GM23338 (cell line): ENCODE measurements at regions not wholly inside any gene's neighbourhood (a gene's known extent, or its start where the extent isn't known, plus 50 kb on each side); places are given as distances from the start of the nearest gene placed in this dataset.

Experiments used
- ATAC-seq: fragments of 200-7000 bp; cut with Tn5 transposase; 3 replicates; pipeline ENCODE4 v1.9.1; 2020
- DNase-seq: peaks from one replicate; pipeline ENCODE4 v3.0.0-alpha.2; 2015; ENCODE audit warnings: low spot score
- H2AFZ ChIP-seq: fragments of 200-600 bp; sonication (generic); 2 replicates; pipeline ENCODE4 v1.8.0; 2016; ENCODE audit warnings: antibody characterized with exemption, mild to moderate bottlenecking, moderate library complexity
- H3F3A ChIP-seq: fragments of 200-600 bp; sonication (generic); replicated peaks from 2 replicates; pipeline ENCODE4 v1.8.0; 2017; ENCODE audit warnings: antibody characterized with exemption, mixed run types, low read depth
- H3K27ac ChIP-seq: fragments of 200-600 bp; sonication (generic); 2 replicates; pipeline ENCODE4 v1.6.1; 2016; ENCODE audit warnings: low read depth
- H3K27me3 ChIP-seq: fragments of 200-600 bp; sonication (generic); 2 replicates; pipeline ENCODE4 v1.8.0; 2016; ENCODE audit warnings: mild to moderate bottlenecking, mixed run types, moderate library complexity; ENCODE audit not compliant: insufficient read depth
- H3K36me3 ChIP-seq: fragments of 200-600 bp; sonication (generic); 2 replicates; pipeline ENCODE4 v1.8.0; 2016; ENCODE audit warnings: mild to moderate bottlenecking; ENCODE audit not compliant: insufficient read depth
- H3K4me1 ChIP-seq: fragments of 200-600 bp; sonication (generic); 2 replicates; pipeline ENCODE4 v1.8.0; 2016; ENCODE audit warnings: mild to moderate bottlenecking, moderate library complexity; ENCODE audit not compliant: insufficient read depth
- H3K4me2 ChIP-seq: fragments of 200-600 bp; sonication (generic); 2 replicates; pipeline ENCODE4 v1.7.1; 2017; ENCODE audit warnings: mixed run types
- H3K4me3 ChIP-seq: fragments of 200-600 bp; sonication (generic); 2 replicates; pipeline ENCODE4 v1.6.1; 2016; ENCODE audit warnings: mixed run types
- H3K79me2 ChIP-seq: fragments of 200-600 bp; sonication (generic); replicated peaks from 2 replicates; pipeline ENCODE4 v1.8.0; 2017; ENCODE audit warnings: mild to moderate bottlenecking; ENCODE audit not compliant: insufficient read depth
- H3K9me2 ChIP-seq: fragments of 200-600 bp; sonication (generic); 2 replicates; pipeline ENCODE4 v1.8.0; 2017; ENCODE audit not compliant: insufficient read depth
- H4K20me1 ChIP-seq: fragments of 200-600 bp; sonication (generic); replicated peaks from 2 replicates; pipeline ENCODE4 v1.8.0; 2017; ENCODE audit warnings: mild to moderate bottlenecking; ENCODE audit not compliant: insufficient read depth
- H3K27ac Mint-ChIP-seq: 2 replicates; pipeline ENCODE4 v1.8.0; 2020; ENCODE audit warnings: inconsistent platforms, mild to moderate bottlenecking, moderate library complexity, mixed read lengths
- H3K27me3 Mint-ChIP-seq: 3 replicates; pipeline ENCODE4 v1.8.0; 2022; ENCODE audit warnings: low read depth, mild to moderate bottlenecking, moderate library complexity, mixed read lengths, inconsistent platforms; ENCODE audit not compliant: insufficient read depth, poor library complexity
- H3K36me3 Mint-ChIP-seq: 3 replicates; pipeline ENCODE4 v1.8.0; 2021; ENCODE audit warnings: low read depth, mild to moderate bottlenecking, inconsistent platforms, moderate library complexity, mixed read lengths
- H3K4me1 Mint-ChIP-seq: 3 replicates; pipeline ENCODE4 v1.8.0; 2020; ENCODE audit warnings: mild to moderate bottlenecking, inconsistent platforms, mixed read lengths
- H3K4me3 Mint-ChIP-seq: 3 replicates; pipeline ENCODE4 v1.8.0; 2021; ENCODE audit warnings: moderate library complexity, mild to moderate bottlenecking, inconsistent platforms, mixed read lengths
- H3K9me3 Mint-ChIP-seq: 3 replicates; pipeline ENCODE4 v1.8.0; 2020; ENCODE audit warnings: moderate library complexity, mild to moderate bottlenecking, inconsistent platforms, mixed read lengths
- CREB1 ChIP-seq: fragments of 250-450 bp; sonication (Bioruptor Pico); IDR thresholded peaks from 2 replicates; pipeline ENCODE4 v1.5.0; 2020; ENCODE audit warnings: low read depth, mild to moderate bottlenecking, moderate library complexity
- EZH2 ChIP-seq: fragments of 200-600 bp; sonication (generic); IDR thresholded peaks from one replicate; pipeline ENCODE4 v1.8.0; 2017; ENCODE audit warnings: antibody characterized with exemption, mild to moderate bottlenecking, low read depth; ENCODE audit not compliant: unreplicated experiment
- EZH2phosphoT487 ChIP-seq: fragments of 200-600 bp; sonication (generic); IDR thresholded peaks from one replicate; pipeline ENCODE4 v1.8.1; 2018; ENCODE audit warnings: antibody characterized with exemption; ENCODE audit not compliant: unreplicated experiment
- JUNB ChIP-seq: IDR thresholded peaks from one replicate; pipeline ENCODE4 v1.6.1; 2016; ENCODE audit warnings: antibody characterized with exemption; ENCODE audit not compliant: unreplicated experiment
- NANOG ChIP-seq: IDR thresholded peaks from 2 replicates; pipeline ENCODE4 v1.6.1; 2016; ENCODE audit warnings: antibody characterized with exemption, borderline replicate concordance
- POLR2AphosphoS5 ChIP-seq: IDR thresholded peaks from 2 replicates; pipeline ENCODE4 v1.6.1; 2016; ENCODE audit warnings: antibody characterized with exemption, low read depth
- STAT1 ChIP-seq: IDR thresholded peaks from one replicate; pipeline ENCODE4 v1.6.1; 2016; ENCODE audit warnings: antibody characterized with exemption; ENCODE audit not compliant: unreplicated experiment
- ZNF114 ChIP-seq: fragments of 250-450 bp; sonication (Bioruptor Pico); IDR thresholded peaks from 2 replicates; pipeline ENCODE4 v1.5.0; 2020; ENCODE audit warnings: mild to moderate bottlenecking, moderate library complexity
- ZNF331 ChIP-seq: fragments of 250-450 bp; sonication (Bioruptor Pico); IDR thresholded peaks from 2 replicates; pipeline ENCODE4 v1.5.0; 2020; ENCODE audit warnings: low read depth, mild to moderate bottlenecking, moderate library complexity
- TF ChIP-seq, protein P1 (sequence below): IDR thresholded peaks from 2 replicates; pipeline ENCODE4 v1.6.1; 2016; ENCODE audit warnings: antibody characterized with exemption
- TF ChIP-seq, protein P2 (sequence below), 2 experiments: fragments of 200-600 bp in 1 of 2; sonication (generic) in 1 of 2; conservative IDR thresholded peaks; 2 replicates each; pipeline versions ENCODE4 v1.5.1 to v1.6.1; 2016 to 2017; ENCODE audit warnings: antibody characterized with exemption in 2 of 2, low read depth in 2 of 2, mild to moderate bottlenecking in 2 of 2, moderate library complexity in 1 of 2
- TF ChIP-seq, protein P3 (sequence below): fragments of 250-450 bp; sonication (Bioruptor Pico); IDR thresholded peaks from 2 replicates; pipeline ENCODE4 v1.5.0; 2020; ENCODE audit warnings: mild to moderate bottlenecking, moderate library complexity
- TF ChIP-seq, protein P4 (sequence below): IDR thresholded peaks from one replicate; pipeline ENCODE4 v1.6.1; 2018; ENCODE audit warnings: antibody characterized with exemption; ENCODE audit not compliant: unreplicated experiment

DNA sequence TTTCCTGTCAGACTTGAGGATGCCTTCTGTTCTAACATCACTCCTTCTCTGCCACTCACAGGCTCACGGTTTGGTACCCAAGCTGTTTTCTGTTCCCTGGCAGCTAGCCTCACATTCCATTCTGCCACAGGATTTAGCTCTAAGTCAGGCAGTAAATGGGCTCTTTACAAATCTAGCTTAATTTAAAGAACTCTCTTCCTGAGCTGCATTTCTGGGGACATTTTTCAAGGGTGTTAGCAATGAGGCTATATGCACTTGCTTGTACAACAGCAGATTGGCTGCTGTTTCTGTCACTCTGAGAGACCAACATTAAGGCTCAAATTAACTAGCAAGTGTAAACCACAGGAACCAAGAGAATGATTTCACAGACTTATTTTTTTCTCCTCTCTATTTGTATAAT, 337.8 kb upstream of the NOCT start:
- no peak overlapping the region for H3K4me3 Mint-ChIP-seq
- TF ChIP-seq JUNB, result no peak
- no peak for TF ChIP-seq CREB1
- TF ChIP-seq ZNF331, result no peak
- TF ChIP-seq, protein P1, sequence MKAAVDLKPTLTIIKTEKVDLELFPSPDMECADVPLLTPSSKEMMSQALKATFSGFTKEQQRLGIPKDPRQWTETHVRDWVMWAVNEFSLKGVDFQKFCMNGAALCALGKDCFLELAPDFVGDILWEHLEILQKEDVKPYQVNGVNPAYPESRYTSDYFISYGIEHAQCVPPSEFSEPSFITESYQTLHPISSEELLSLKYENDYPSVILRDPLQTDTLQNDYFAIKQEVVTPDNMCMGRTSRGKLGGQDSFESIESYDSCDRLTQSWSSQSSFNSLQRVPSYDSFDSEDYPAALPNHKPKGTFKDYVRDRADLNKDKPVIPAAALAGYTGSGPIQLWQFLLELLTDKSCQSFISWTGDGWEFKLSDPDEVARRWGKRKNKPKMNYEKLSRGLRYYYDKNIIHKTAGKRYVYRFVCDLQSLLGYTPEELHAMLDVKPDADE, result no peak
- no peak for TF ChIP-seq STAT1
- TF ChIP-seq ZNF114 (CRISPR knock-in tag), result no peak
- TF ChIP-seq, protein P2, sequence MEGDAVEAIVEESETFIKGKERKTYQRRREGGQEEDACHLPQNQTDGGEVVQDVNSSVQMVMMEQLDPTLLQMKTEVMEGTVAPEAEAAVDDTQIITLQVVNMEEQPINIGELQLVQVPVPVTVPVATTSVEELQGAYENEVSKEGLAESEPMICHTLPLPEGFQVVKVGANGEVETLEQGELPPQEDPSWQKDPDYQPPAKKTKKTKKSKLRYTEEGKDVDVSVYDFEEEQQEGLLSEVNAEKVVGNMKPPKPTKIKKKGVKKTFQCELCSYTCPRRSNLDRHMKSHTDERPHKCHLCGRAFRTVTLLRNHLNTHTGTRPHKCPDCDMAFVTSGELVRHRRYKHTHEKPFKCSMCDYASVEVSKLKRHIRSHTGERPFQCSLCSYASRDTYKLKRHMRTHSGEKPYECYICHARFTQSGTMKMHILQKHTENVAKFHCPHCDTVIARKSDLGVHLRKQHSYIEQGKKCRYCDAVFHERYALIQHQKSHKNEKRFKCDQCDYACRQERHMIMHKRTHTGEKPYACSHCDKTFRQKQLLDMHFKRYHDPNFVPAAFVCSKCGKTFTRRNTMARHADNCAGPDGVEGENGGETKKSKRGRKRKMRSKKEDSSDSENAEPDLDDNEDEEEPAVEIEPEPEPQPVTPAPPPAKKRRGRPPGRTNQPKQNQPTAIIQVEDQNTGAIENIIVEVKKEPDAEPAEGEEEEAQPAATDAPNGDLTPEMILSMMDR (conservative IDR thresholded peaks at IDR 0.05; ENCODE audit: low read depth in 2 of 2), result no peak
- no peak for TF ChIP-seq EZH2
- TF ChIP-seq POLR2AphosphoS5, result no peak
- TF ChIP-seq NANOG, result no peak
- TF ChIP-seq EZH2phosphoT487, result no peak
- TF ChIP-seq, protein P3, sequence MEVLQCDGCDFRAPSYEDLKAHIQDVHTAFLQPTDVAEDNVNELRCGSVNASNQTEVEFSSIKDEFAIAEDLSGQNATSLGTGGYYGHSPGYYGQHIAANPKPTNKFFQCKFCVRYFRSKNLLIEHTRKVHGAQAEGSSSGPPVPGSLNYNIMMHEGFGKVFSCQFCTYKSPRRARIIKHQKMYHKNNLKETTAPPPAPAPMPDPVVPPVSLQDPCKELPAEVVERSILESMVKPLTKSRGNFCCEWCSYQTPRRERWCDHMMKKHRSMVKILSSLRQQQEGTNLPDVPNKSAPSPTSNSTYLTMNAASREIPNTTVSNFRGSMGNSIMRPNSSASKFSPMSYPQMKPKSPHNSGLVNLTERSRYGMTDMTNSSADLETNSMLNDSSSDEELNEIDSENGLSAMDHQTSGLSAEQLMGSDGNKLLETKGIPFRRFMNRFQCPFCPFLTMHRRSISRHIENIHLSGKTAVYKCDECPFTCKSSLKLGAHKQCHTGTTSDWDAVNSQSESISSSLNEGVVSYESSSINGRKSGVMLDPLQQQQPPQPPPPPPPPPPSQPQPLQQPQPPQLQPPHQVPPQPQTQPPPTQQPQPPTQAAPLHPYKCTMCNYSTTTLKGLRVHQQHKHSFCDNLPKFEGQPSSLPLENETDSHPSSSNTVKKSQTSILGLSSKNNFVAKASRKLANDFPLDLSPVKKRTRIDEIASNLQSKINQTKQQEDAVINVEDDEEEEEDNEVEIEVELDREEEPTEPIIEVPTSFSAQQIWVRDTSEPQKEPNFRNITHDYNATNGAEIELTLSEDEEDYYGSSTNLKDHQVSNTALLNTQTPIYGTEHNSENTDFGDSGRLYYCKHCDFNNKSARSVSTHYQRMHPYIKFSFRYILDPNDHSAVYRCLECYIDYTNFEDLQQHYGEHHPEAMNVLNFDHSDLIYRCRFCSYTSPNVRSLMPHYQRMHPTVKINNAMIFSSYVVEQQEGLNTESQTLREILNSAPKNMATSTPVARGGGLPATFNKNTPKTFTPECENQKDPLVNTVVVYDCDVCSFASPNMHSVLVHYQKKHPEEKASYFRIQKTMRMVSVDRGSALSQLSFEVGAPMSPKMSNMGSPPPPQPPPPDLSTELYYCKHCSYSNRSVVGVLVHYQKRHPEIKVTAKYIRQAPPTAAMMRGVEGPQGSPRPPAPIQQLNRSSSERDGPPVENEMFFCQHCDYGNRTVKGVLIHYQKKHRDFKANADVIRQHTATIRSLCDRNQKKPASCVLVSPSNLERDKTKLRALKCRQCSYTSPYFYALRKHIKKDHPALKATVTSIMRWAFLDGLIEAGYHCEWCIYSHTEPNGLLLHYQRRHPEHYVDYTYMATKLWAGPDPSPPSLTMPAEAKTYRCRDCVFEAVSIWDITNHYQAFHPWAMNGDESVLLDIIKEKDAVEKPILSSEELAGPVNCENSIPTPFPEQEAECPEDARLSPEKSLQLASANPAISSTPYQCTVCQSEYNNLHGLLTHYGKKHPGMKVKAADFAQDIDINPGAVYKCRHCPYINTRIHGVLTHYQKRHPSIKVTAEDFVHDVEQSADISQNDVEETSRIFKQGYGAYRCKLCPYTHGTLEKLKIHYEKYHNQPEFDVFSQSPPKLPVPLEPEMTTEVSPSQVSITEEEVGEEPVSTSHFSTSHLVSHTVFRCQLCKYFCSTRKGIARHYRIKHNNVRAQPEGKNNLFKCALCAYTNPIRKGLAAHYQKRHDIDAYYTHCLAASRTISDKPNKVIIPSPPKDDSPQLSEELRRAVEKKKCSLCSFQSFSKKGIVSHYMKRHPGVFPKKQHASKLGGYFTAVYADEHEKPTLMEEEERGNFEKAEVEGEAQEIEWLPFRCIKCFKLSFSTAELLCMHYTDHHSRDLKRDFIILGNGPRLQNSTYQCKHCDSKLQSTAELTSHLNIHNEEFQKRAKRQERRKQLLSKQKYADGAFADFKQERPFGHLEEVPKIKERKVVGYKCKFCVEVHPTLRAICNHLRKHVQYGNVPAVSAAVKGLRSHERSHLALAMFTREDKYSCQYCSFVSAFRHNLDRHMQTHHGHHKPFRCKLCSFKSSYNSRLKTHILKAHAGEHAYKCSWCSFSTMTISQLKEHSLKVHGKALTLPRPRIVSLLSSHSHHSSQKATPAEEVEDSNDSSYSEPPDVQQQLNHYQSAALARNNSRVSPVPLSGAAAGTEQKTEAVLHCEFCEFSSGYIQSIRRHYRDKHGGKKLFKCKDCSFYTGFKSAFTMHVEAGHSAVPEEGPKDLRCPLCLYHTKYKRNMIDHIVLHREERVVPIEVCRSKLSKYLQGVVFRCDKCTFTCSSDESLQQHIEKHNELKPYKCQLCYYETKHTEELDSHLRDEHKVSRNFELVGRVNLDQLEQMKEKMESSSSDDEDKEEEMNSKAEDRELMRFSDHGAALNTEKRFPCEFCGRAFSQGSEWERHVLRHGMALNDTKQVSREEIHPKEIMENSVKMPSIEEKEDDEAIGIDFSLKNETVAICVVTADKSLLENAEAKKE (CRISPR knock-in tag), result no peak
- TF ChIP-seq, protein P4, sequence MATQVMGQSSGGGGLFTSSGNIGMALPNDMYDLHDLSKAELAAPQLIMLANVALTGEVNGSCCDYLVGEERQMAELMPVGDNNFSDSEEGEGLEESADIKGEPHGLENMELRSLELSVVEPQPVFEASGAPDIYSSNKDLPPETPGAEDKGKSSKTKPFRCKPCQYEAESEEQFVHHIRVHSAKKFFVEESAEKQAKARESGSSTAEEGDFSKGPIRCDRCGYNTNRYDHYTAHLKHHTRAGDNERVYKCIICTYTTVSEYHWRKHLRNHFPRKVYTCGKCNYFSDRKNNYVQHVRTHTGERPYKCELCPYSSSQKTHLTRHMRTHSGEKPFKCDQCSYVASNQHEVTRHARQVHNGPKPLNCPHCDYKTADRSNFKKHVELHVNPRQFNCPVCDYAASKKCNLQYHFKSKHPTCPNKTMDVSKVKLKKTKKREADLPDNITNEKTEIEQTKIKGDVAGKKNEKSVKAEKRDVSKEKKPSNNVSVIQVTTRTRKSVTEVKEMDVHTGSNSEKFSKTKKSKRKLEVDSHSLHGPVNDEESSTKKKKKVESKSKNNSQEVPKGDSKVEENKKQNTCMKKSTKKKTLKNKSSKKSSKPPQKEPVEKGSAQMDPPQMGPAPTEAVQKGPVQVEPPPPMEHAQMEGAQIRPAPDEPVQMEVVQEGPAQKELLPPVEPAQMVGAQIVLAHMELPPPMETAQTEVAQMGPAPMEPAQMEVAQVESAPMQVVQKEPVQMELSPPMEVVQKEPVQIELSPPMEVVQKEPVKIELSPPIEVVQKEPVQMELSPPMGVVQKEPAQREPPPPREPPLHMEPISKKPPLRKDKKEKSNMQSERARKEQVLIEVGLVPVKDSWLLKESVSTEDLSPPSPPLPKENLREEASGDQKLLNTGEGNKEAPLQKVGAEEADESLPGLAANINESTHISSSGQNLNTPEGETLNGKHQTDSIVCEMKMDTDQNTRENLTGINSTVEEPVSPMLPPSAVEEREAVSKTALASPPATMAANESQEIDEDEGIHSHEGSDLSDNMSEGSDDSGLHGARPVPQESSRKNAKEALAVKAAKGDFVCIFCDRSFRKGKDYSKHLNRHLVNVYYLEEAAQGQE, result no peak
- H3K4me1 Mint-ChIP-seq, result peaks cover 25% of the 10 kb centered on the region
- no peaks in the 10 kb centered on the region for H3F3A ChIP-seq
- H3K36me3 Mint-ChIP-seq, result no peaks in the 10 kb centered on the region
- no peak overlapping the region for H3K27ac ChIP-seq
- no peaks in the 10 kb centered on the region for H3K79me2 ChIP-seq
- DNase-seq (no peak), ATAC-seq (no peak)
- no peaks in the 10 kb centered on the region for H3K36me3 ChIP-seq
- no peak overlapping the region for H3K4me2 ChIP-seq
- peaks cover 2% of the 10 kb centered on the region for H3K27me3 Mint-ChIP-seq
- H3K4me1 ChIP-seq, result peaks cover 27% of the 10 kb centered on the region
- no peak overlapping the region for H3K27ac Mint-ChIP-seq
- no peaks in the 10 kb centered on the region for H4K20me1 ChIP-seq
- no peak overlapping the region; the same call in 1 of the 2 replicates for H2AFZ ChIP-seq
- no peaks in the 10 kb centered on the region for H3K9me3 Mint-ChIP-seq
- no peak overlapping the region for H3K4me3 ChIP-seq
- H3K9me2 ChIP-seq, result 0 out of 2 replicates have a peak, but pooled peaks cover 7% of the 10 kb centered on the region
- no peaks in the 10 kb centered on the region for H3K27me3 ChIP-seq
